Panc1 (cell line): ENCODE measurements at regions not wholly inside any gene's neighbourhood (a gene's known extent, or its start where the extent isn't known, plus 50 kb on each side); places are given as distances from the start of the nearest gene placed in this dataset.

ENCODE experiments used
- ATAC-seq: fragments of 200-7000 bp; cut with Tn5 transposase; 2 replicates; pipeline ENCODE4 v1.9.1; 2020; ENCODE audit warnings: mild to moderate bottlenecking, moderate library complexity
- BruUV-seq: library from RNA; stranded (reverse); fragments of 400-500 nt; replicated peaks from 2 replicates; lab custom pipeline; 2021; lab: Mats Ljungman, UMichigan
- CTCF ChIA-PET: fragments of 300-600 bp; sonication (Branson Sonifier 250); formaldehyde crosslinking; loops from one replicate; lab custom pipeline; 2022; ENCODE audit warnings: antibody characterized with exemption; lab: Charles Lee
- POLR2A ChIA-PET: fragments of 300-600 bp; sonication (Branson Sonifier 250); formaldehyde crosslinking; loops from one replicate; lab custom pipeline; 2022; ENCODE audit warnings: antibody characterized with exemption; lab: Charles Lee
- DNase-seq: peaks from one replicate; pipeline ENCODE4 v3.0.0-alpha.2; 2010; ENCODE audit warnings: low read depth, low spot score
- H3K27ac ChIP-seq: 2 replicates; pipeline ENCODE4 v1.5.1; 2011; ENCODE audit warnings: mild to moderate bottlenecking, low read length, inconsistent platforms
- H3K27me3 ChIP-seq: fragments of 200-500 bp; sonication (Bioruptor generic); 2 replicates; pipeline ENCODE4 v1.6.0; 2014; ENCODE audit warnings: low read length, inconsistent platforms; ENCODE audit not compliant: control insufficient read depth, insufficient read depth
- H3K36me3 ChIP-seq: fragments of 200-500 bp; sonication (Bioruptor generic); 2 replicates; pipeline ENCODE4 v1.5.1; 2014; ENCODE audit warnings: inconsistent platforms, mild to moderate bottlenecking, low read length, moderate library complexity; ENCODE audit not compliant: control insufficient read depth, insufficient read depth
- H3K4me1 ChIP-seq: 2 replicates; pipeline ENCODE4 v1.5.1; 2011; ENCODE audit warnings: inconsistent platforms, mild to moderate bottlenecking, low read length, moderate library complexity; ENCODE audit not compliant: control insufficient read depth, insufficient read depth
- H3K4me3 ChIP-seq, 2 experiments: 2 replicates each; pipeline ENCODE4 v1.5.1; 2011 to 2012; ENCODE audit warnings: low read depth in 2 of 2, low read length in 2 of 2, mild to moderate bottlenecking in 2 of 2, inconsistent platforms in 1 of 2, moderate library complexity in 1 of 2
- H3K9me3 ChIP-seq: fragments of 200-500 bp; sonication (Bioruptor generic); 2 replicates; pipeline ENCODE4 v1.5.1; 2014; ENCODE audit warnings: low read depth, mild to moderate bottlenecking, inconsistent platforms, low read length, moderate library complexity; ENCODE audit not compliant: control insufficient read depth, insufficient read depth
- POLR2AphosphoS5 ChIP-seq: IDR thresholded peaks from 2 replicates; pipeline ENCODE4 v1.6.1; 2012; ENCODE audit warnings: mild to moderate bottlenecking, low read depth, low read length, moderate library complexity
- REST ChIP-seq, 2 experiments: IDR thresholded peaks; 2 replicates each; pipeline ENCODE4 v1.6.1; 2011 to 2012; ENCODE audit warnings: low read depth in 2 of 2, control low read depth in 1 of 2, low read length in 1 of 2, mild to moderate bottlenecking in 1 of 2, moderate library complexity in 1 of 2; ENCODE audit not compliant: insufficient read depth in 1 of 2
- SIN3A ChIP-seq: IDR thresholded peaks from 2 replicates; pipeline ENCODE4 v1.6.1; 2012; ENCODE audit warnings: low read depth, mild to moderate bottlenecking, low read length, moderate library complexity, borderline replicate concordance; ENCODE audit not compliant: insufficient read depth
- TCF7L2 ChIP-seq: IDR thresholded peaks from 2 replicates; pipeline ENCODE4 v1.6.1; 2011; ENCODE audit warnings: mild to moderate bottlenecking, low read depth, low read length, inconsistent platforms
- in situ Hi-C: cut with HindIII; loops from 2 replicates; pipeline ENCODE4 v1.10.0; 2016; ENCODE audit warnings: low sequenced_read_pairs, low pct_unique_long_range_greater_than_20kb
- intact Hi-C: fragments of 100-400 bp; cut with micrococcal nuclease; formaldehyde crosslinking; loops from one replicate; pipeline ENCODE4 v1.10.0; 2022; ENCODE audit not compliant: unreplicated experiment
- TF ChIP-seq, protein P1 (sequence below): fragments of 450-650 bp; IDR thresholded peaks from 2 replicates; pipeline ENCODE4 v1.5.1; 2017; ENCODE audit warnings: mild to moderate bottlenecking

DNA sequence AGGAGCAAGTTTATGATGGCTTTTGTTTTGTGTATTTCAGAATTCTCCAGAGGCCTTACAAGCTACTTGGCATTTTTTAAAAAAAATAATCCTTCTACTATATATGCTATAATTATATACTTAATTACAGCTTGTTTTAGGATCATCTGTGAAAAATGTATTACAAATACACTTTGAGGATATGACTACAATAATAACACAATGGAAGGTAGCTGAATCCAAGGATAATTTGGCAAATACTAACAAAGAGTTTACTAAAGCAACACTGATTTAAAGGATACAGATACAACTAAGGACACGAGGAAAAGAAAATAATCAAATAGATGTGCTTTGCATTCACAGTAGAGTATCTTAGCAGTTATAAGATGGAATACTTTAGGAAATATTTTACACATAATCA lies 381.9 kb upstream of the CITED2 start:
- no peak overlapping the region for H3K4me3 ChIP-seq
- POLR2A ChIA-PET: no interaction called here
- in situ Hi-C loops (no loop called here), intact Hi-C loops (no loop called here)
- H3K27me3 ChIP-seq: no peaks in the 10 kb centered on the region
- ATAC-seq: no peak
- peaks cover 15% of the 10 kb centered on the region; the same call in 1 of the 2 replicates for H3K9me3 ChIP-seq
- CTCF ChIA-PET: no interaction called here
- TF ChIP-seq REST (IDR thresholded peaks at IDR 0.05; ENCODE audit: insufficient read depth in 1 of 2, low read depth in 2 of 2, low read length in 1 of 2): no peak
- no peak for TF ChIP-seq TCF7L2
- TF ChIP-seq, protein P1, sequence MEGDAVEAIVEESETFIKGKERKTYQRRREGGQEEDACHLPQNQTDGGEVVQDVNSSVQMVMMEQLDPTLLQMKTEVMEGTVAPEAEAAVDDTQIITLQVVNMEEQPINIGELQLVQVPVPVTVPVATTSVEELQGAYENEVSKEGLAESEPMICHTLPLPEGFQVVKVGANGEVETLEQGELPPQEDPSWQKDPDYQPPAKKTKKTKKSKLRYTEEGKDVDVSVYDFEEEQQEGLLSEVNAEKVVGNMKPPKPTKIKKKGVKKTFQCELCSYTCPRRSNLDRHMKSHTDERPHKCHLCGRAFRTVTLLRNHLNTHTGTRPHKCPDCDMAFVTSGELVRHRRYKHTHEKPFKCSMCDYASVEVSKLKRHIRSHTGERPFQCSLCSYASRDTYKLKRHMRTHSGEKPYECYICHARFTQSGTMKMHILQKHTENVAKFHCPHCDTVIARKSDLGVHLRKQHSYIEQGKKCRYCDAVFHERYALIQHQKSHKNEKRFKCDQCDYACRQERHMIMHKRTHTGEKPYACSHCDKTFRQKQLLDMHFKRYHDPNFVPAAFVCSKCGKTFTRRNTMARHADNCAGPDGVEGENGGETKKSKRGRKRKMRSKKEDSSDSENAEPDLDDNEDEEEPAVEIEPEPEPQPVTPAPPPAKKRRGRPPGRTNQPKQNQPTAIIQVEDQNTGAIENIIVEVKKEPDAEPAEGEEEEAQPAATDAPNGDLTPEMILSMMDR: no peak
- no peak for TF ChIP-seq POLR2AphosphoS5
- TF ChIP-seq SIN3A: no peak
- no TSS peak for BruUV-seq
- H3K4me1 ChIP-seq: peaks cover 4% of the 10 kb centered on the region; the same call in 1 of the 2 replicates
- no peaks in the 10 kb centered on the region for H3K36me3 ChIP-seq
- peak overlapping the region; percentile 52; the same call in 1 of the 2 replicates for H3K27ac ChIP-seq
- no peak for DNase-seq

GRCh38 chr6:139754898-139755775 lies 380.7 kb upstream of the CITED2 start:
- intact Hi-C loops: no loop called here
- in situ Hi-C loops: no loop called here
- BruUV-seq: no TSS peak
- H3K4me3 ChIP-seq: no peak overlapping the region
- no peak for DNase-seq
- ChIA-PET CTCF (no interaction called here), POLR2A (no interaction called here)
- H3K36me3 ChIP-seq: no peaks in the 10 kb centered on the region
- ATAC-seq: no peak
- peak overlapping the region; percentile 73; the same call in 1 of the 2 replicates for H3K27ac ChIP-seq
- H3K4me1 ChIP-seq: peaks cover 4% of the 10 kb centered on the region; the same call in 1 of the 2 replicates
- TF ChIP-seq, protein P1: no peak
- no peak for TF ChIP-seq POLR2AphosphoS5
- no peak for TF ChIP-seq REST (IDR thresholded peaks at IDR 0.05; ENCODE audit: insufficient read depth in 1 of 2, low read depth in 2 of 2, low read length in 1 of 2)
- no peak for TF ChIP-seq SIN3A
- TF ChIP-seq TCF7L2: no peak
- peaks cover 15% of the 10 kb centered on the region; the same call in 1 of the 2 replicates for H3K9me3 ChIP-seq
- no peaks in the 10 kb centered on the region for H3K27me3 ChIP-seq
